ENCODE measurements at regions not wholly inside any gene's neighbourhood (a gene's known extent, or its start where the extent isn't known, plus 50 kb on each side); places are given as distances from the start of the nearest gene placed in this dataset.

- H3K27ac Mint-ChIP-seq: no peak overlapping the region
- Histone ChIP-seq H3K27ac (ENCODE audit: low read depth, low read length) (no peak overlapping the region), H3K9me3 (ENCODE audit: control insufficient read depth in 1 of 2, low read length in 2 of 2) (no peaks in the 10 kb centered on the region), H3K27me3 (ENCODE audit: insufficient read depth, low read length) (no peaks in the 10 kb centered on the region), H3K4me3 (ENCODE audit: low read length in 2 of 2) (no peak overlapping the region), H3K4me1 (ENCODE audit: insufficient read depth, low read length) (no peaks in the 10 kb centered on the region), H3K36me3 (ENCODE audit: insufficient read depth, low read length) (no peaks in the 10 kb centered on the region)
- H3K4me1 Mint-ChIP-seq: no peaks in the 10 kb centered on the region
- no peak overlapping the region for H3K4me3 Mint-ChIP-seq
- DNase-seq: no peak
- no peaks in the 10 kb centered on the region for H3K36me3 Mint-ChIP-seq
- peaks cover 0 to 18% (median 9%) of the 10 kb centered on the region in 8 donors for H3K9me3 Mint-ChIP-seq
- POLR2A ChIA-PET (ENCODE audit: partially characterized antibody): no interaction called here
- no peaks in the 10 kb centered on the region for H3K27me3 Mint-ChIP-seq
- CTCF ChIA-PET (ENCODE audit: partially characterized antibody): no interaction called here
- intact Hi-C loops (cut with micrococcal nuclease): no loop called here
Measured at GRCh38 chr4:124135409-124135813, 577.1 kb downstream of the ANKRD50 start.

- H3K9me3 ChIP-seq (ENCODE audit: control insufficient read depth in 1 of 2, low read length in 2 of 2): no peaks in the 10 kb centered on the region
- H3K4me1 Mint-ChIP-seq: no peaks in the 10 kb centered on the region
- H3K4me3 Mint-ChIP-seq: no peak overlapping the region
- no peaks in the 10 kb centered on the region for H3K27me3 ChIP-seq (ENCODE audit: insufficient read depth, low read length)
- ChIA-PET POLR2A (ENCODE audit: partially characterized antibody) (no interaction called here), CTCF (ENCODE audit: partially characterized antibody) (no interaction called here)
- intact Hi-C loops (cut with micrococcal nuclease): no loop called here
- peaks cover 0 to 5% (median 3%) of the 10 kb centered on the region in 8 donors for H3K9me3 Mint-ChIP-seq
- no peak for DNase-seq
- no peaks in the 10 kb centered on the region for H3K4me1 ChIP-seq (ENCODE audit: insufficient read depth, low read length)
- no peak overlapping the region for H3K4me3 ChIP-seq (ENCODE audit: low read length in 2 of 2)
- H3K36me3 Mint-ChIP-seq: no peaks in the 10 kb centered on the region
- no peaks in the 10 kb centered on the region for H3K27me3 Mint-ChIP-seq
- H3K27ac Mint-ChIP-seq: no peak overlapping the region
- H3K36me3 ChIP-seq (ENCODE audit: insufficient read depth, low read length): no peaks in the 10 kb centered on the region
- no peak overlapping the region for H3K27ac ChIP-seq (ENCODE audit: low read depth, low read length)
Measured at GRCh38 chr4:124139044-124139443, 573.5 kb downstream of the ANKRD50 start.

GRCh38 chr4:124143632-124144031, 568.9 kb downstream of the ANKRD50 start:
- POLR2A ChIA-PET (ENCODE audit: partially characterized antibody): no interaction called here
- H3K9me3 ChIP-seq (ENCODE audit: control insufficient read depth in 1 of 2, low read length in 2 of 2): no peaks in the 10 kb centered on the region
- Mint-ChIP-seq H3K4me1 (no peaks in the 10 kb centered on the region), H3K9me3 (peaks cover 0 to 4% (median 0%) of the 10 kb centered on the region in 8 donors), H3K36me3 (no peaks in the 10 kb centered on the region), H3K4me3 (no peak overlapping the region), H3K27me3 (no peaks in the 10 kb centered on the region), H3K27ac (no peak overlapping the region)
- H3K27ac ChIP-seq (ENCODE audit: low read depth, low read length): no peak overlapping the region
- CTCF ChIA-PET (ENCODE audit: partially characterized antibody): no interaction called here
- no peaks in the 10 kb centered on the region for H3K36me3 ChIP-seq (ENCODE audit: insufficient read depth, low read length)
- H3K4me1 ChIP-seq (ENCODE audit: insufficient read depth, low read length): no peaks in the 10 kb centered on the region
- no peak overlapping the region for H3K4me3 ChIP-seq (ENCODE audit: low read length in 2 of 2)
- no peaks in the 10 kb centered on the region for H3K27me3 ChIP-seq (ENCODE audit: insufficient read depth, low read length)
- no peak for DNase-seq
- intact Hi-C loops (cut with micrococcal nuclease): no loop called here

- POLR2A ChIA-PET (ENCODE audit: partially characterized antibody): no interaction called here
- no peak for DNase-seq
- Mint-ChIP-seq H3K4me1 (no peaks in the 10 kb centered on the region), H3K4me3 (no peak overlapping the region), H3K27ac (no peak overlapping the region), H3K9me3 (peaks cover 0 to 4% (median 0%) of the 10 kb centered on the region in 8 donors), H3K36me3 (no peaks in the 10 kb centered on the region), H3K27me3 (no peaks in the 10 kb centered on the region)
- Histone ChIP-seq H3K36me3 (ENCODE audit: insufficient read depth, low read length) (no peaks in the 10 kb centered on the region), H3K27ac (ENCODE audit: low read depth, low read length) (no peak overlapping the region), H3K4me1 (ENCODE audit: insufficient read depth, low read length) (no peaks in the 10 kb centered on the region), H3K9me3 (ENCODE audit: control insufficient read depth in 1 of 2, low read length in 2 of 2) (no peaks in the 10 kb centered on the region), H3K27me3 (ENCODE audit: insufficient read depth, low read length) (no peaks in the 10 kb centered on the region), H3K4me3 (ENCODE audit: low read length in 2 of 2) (no peak overlapping the region)
- intact Hi-C loops (cut with micrococcal nuclease): no loop called here
- CTCF ChIA-PET (ENCODE audit: partially characterized antibody): no interaction called here
Measured at GRCh38 chr4:124144238-124144654, 568.3 kb downstream of the ANKRD50 start.

GRCh38 chr4:124146068-124146467, 566.5 kb downstream of the ANKRD50 start:
- Histone ChIP-seq H3K27ac (ENCODE audit: low read depth, low read length) (no peak overlapping the region), H3K36me3 (ENCODE audit: insufficient read depth, low read length) (no peaks in the 10 kb centered on the region), H3K9me3 (ENCODE audit: control insufficient read depth in 1 of 2, low read length in 2 of 2) (no peaks in the 10 kb centered on the region), H3K4me1 (ENCODE audit: insufficient read depth, low read length) (no peaks in the 10 kb centered on the region), H3K27me3 (ENCODE audit: insufficient read depth, low read length) (no peaks in the 10 kb centered on the region), H3K4me3 (ENCODE audit: low read length in 2 of 2) (no peak overlapping the region)
- Mint-ChIP-seq H3K27ac (no peak overlapping the region), H3K4me3 (no peak overlapping the region), H3K36me3 (no peaks in the 10 kb centered on the region), H3K4me1 (no peaks in the 10 kb centered on the region), H3K27me3 (peaks cover 0 to 1% of the 10 kb centered on the region in 2 donors), H3K9me3 (peaks cover 0 to 4% (median 0%) of the 10 kb centered on the region in 8 donors)
- no peak for DNase-seq
- intact Hi-C loops (cut with micrococcal nuclease): no loop called here
- CTCF ChIA-PET (ENCODE audit: partially characterized antibody): no interaction called here
- POLR2A ChIA-PET (ENCODE audit: partially characterized antibody): no interaction called here

- CTCF ChIA-PET (ENCODE audit: partially characterized antibody): no interaction called here
- intact Hi-C loops (cut with micrococcal nuclease): no loop called here
Measured at GRCh38 chr4:124151031-124151430, 561.5 kb downstream of the ANKRD50 start.

GRCh38 chr4:124152132-124152531, 560.4 kb downstream of the ANKRD50 start:
- H3K9me3 Mint-ChIP-seq: peaks cover 0 to 13% (median 4%) of the 10 kb centered on the region in 8 donors
- H3K9me3 ChIP-seq (ENCODE audit: control insufficient read depth in 1 of 2, low read length in 2 of 2): no peaks in the 10 kb centered on the region
- H3K4me3 Mint-ChIP-seq: no peak overlapping the region
- no peak overlapping the region for H3K27ac ChIP-seq (ENCODE audit: low read depth, low read length)
- H3K27me3 Mint-ChIP-seq: peaks cover 0 to 1% of the 10 kb centered on the region in 2 donors
- H3K36me3 ChIP-seq (ENCODE audit: insufficient read depth, low read length): no peaks in the 10 kb centered on the region
- H3K4me3 ChIP-seq (ENCODE audit: low read length in 2 of 2): no peak overlapping the region
- POLR2A ChIA-PET (ENCODE audit: partially characterized antibody): no interaction called here
- intact Hi-C loops (cut with micrococcal nuclease): no loop called here
- H3K4me1 ChIP-seq (ENCODE audit: insufficient read depth, low read length): no peaks in the 10 kb centered on the region
- DNase-seq: no peak
- H3K27ac Mint-ChIP-seq: peak overlapping the region in 1 of 7 donors; percentile 75
- H3K27me3 ChIP-seq (ENCODE audit: insufficient read depth, low read length): no peaks in the 10 kb centered on the region
- no peaks in the 10 kb centered on the region for H3K4me1 Mint-ChIP-seq
- H3K36me3 Mint-ChIP-seq: no peaks in the 10 kb centered on the region
- CTCF ChIA-PET (ENCODE audit: partially characterized antibody): no interaction called here

More at GRCh38 chr4:124151031-124151430, 561.5 kb downstream of the ANKRD50 start:
- no peak for DNase-seq
- POLR2A ChIA-PET (ENCODE audit: partially characterized antibody): no interaction called here
- Histone ChIP-seq H3K27me3 (ENCODE audit: insufficient read depth, low read length) (no peaks in the 10 kb centered on the region), H3K4me3 (ENCODE audit: low read length in 2 of 2) (no peak overlapping the region), H3K9me3 (ENCODE audit: control insufficient read depth in 1 of 2, low read length in 2 of 2) (no peaks in the 10 kb centered on the region), H3K27ac (ENCODE audit: low read depth, low read length) (no peak overlapping the region), H3K4me1 (ENCODE audit: insufficient read depth, low read length) (no peaks in the 10 kb centered on the region), H3K36me3 (ENCODE audit: insufficient read depth, low read length) (no peaks in the 10 kb centered on the region)
- H3K27me3 Mint-ChIP-seq: peaks cover 0 to 1% of the 10 kb centered on the region in 2 donors
- no peaks in the 10 kb centered on the region for H3K36me3 Mint-ChIP-seq
- no peaks in the 10 kb centered on the region for H3K4me1 Mint-ChIP-seq
- no peak overlapping the region for H3K27ac Mint-ChIP-seq
- H3K4me3 Mint-ChIP-seq: no peak overlapping the region
- H3K9me3 Mint-ChIP-seq: peaks cover 0 to 10% (median 3%) of the 10 kb centered on the region in 8 donors

- H3K9me3 Mint-ChIP-seq: peaks cover 0 to 13% (median 4%) of the 10 kb centered on the region in 8 donors
- H3K27me3 ChIP-seq (ENCODE audit: insufficient read depth, low read length): no peaks in the 10 kb centered on the region
- H3K27ac Mint-ChIP-seq: no peak overlapping the region
- no peak overlapping the region for H3K4me3 ChIP-seq (ENCODE audit: low read length in 2 of 2)
- H3K27me3 Mint-ChIP-seq: no peaks in the 10 kb centered on the region
- POLR2A ChIA-PET (ENCODE audit: partially characterized antibody): no interaction called here
- no peak for DNase-seq
- H3K4me3 Mint-ChIP-seq: no peak overlapping the region
- H3K4me1 Mint-ChIP-seq: no peaks in the 10 kb centered on the region
- no peaks in the 10 kb centered on the region for H3K36me3 ChIP-seq (ENCODE audit: insufficient read depth, low read length)
- no peaks in the 10 kb centered on the region for H3K36me3 Mint-ChIP-seq
- no peaks in the 10 kb centered on the region for H3K9me3 ChIP-seq (ENCODE audit: control insufficient read depth in 1 of 2, low read length in 2 of 2)
- H3K4me1 ChIP-seq (ENCODE audit: insufficient read depth, low read length): no peaks in the 10 kb centered on the region
- intact Hi-C loops (cut with micrococcal nuclease): no loop called here
- no peak overlapping the region for H3K27ac ChIP-seq (ENCODE audit: low read depth, low read length)
- CTCF ChIA-PET (ENCODE audit: partially characterized antibody): no interaction called here
Measured at GRCh38 chr4:124155239-124155638, 557.3 kb downstream of the ANKRD50 start.
